ENCODE measurements at regions not wholly inside any gene's neighbourhood (a gene's known extent, or its start where the extent isn't known, plus 50 kb on each side); places are given as distances from the start of the nearest gene placed in this dataset.

- DNase-seq = no peak
Observed at GRCh38 chr10:27451054-27451453, 53.0 kb upstream of the RAB18 start.

- DNase-seq = no peak
Observed at GRCh38 chr10:27450225-27450624, 53.9 kb upstream of the RAB18 start.

- DNase-seq = no peak
Observed at GRCh38 chr10:27449571-27449970, 54.5 kb upstream of the RAB18 start.

GRCh38 chr10:27448921-27449320 is 55.2 kb upstream of the RAB18 start:
- DNase-seq = peak; percentile 56

DNA sequence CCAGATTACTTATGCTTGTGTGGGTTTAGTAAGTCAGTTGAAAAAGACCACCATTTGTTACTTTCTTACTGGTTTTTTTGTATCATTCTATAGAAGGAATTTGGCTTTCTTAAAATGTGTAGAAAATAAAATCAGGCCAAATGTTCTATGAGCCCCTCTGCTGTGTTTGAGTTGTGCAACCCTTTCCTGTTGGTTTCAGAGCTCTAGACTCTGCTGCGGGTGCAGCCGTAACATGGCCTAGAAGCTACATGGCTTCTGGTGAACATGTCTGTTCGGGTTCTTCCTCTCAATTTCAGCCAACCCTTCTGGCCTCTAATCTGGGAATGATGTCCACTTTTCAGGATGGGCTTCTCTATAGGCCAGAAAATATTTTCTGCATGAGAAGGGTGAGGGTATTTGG is 56.6 kb upstream of the RAB18 start:
- DNase-seq = no peak

GRCh38 chr10:27446091-27446918 is 57.8 kb upstream of the RAB18 start:
- DNase-seq = peak; percentile 57

DNA sequence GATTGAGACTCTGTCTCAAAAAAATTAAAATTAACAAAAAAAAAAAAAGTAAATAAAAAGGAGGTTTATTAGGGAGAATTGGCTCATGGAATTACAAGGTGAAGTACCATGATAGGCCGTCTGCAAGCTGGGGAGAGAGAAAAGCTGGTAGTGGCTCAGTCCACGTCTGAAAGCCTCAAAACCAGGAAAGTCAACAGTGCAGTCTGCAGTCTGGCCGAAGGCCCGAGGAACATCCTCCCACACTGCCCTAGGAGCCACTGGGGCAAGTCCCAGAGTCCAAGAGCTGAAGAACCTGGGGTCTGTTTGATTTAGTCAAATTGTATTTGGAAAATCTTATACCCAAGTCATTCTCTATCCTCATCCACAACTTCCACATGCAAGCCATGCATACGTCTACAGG is 59.0 kb upstream of the RAB18 start:
- no peak for DNase-seq

DNA sequence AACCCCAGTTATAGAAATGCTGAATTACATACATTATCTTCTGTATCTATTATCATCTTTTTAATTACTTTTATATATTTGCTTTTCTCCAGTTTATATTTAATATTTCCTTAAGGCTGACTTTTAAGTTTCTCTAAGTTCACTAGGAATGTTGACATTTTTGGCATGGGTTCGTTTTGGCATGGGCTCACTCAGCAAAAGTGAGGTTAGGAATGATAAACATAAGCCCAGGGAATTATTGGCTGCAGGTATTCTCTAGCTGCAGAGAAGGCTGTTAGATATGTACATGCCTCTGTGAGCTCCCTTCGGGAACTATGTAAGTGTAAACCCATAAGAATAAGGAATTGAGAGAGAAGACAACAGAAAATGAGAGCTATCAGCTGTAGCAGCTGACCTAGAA is 63.6 kb upstream of the RAB18 start:
- peak; percentile 5 for DNase-seq

- DNase-seq = no peak
Observed at GRCh38 chr10:27440021-27440420, 64.1 kb upstream of the RAB18 start.

GRCh38 chr10:27439101-27439500 is 65.0 kb upstream of the RAB18 start:
- no peak for DNase-seq

GRCh38 chr10:27437775-27438174 is 66.3 kb upstream of the RAB18 start:
- DNase-seq = no peak

- DNase-seq = no peak
Observed at GRCh38 chr10:27436710-27437109, 67.4 kb upstream of the RAB18 start.

GRCh38 chr10:27433976-27434375 is 70.1 kb upstream of the RAB18 start:
- DNase-seq = no peak

- DNase-seq = no peak
Observed at GRCh38 chr10:27426948-27427467, 77.1 kb upstream of the RAB18 start.

- no peak for DNase-seq
Observed at GRCh38 chr10:27413831-27414348, 90.2 kb upstream of the RAB18 start.

GRCh38 chr10:27413387-27413786 is 90.7 kb upstream of the RAB18 start:
- DNase-seq = no peak

GRCh38 chr10:27410153-27410552 is 94.0 kb upstream of the RAB18 start:
- no peak for DNase-seq

- DNase-seq = no peak
Observed at GRCh38 chr10:27407271-27407670, 96.8 kb upstream of the RAB18 start.

- DNase-seq = no peak
Observed at GRCh38 chr10:27399871-27400270, 104.2 kb upstream of the RAB18 start.

DNA sequence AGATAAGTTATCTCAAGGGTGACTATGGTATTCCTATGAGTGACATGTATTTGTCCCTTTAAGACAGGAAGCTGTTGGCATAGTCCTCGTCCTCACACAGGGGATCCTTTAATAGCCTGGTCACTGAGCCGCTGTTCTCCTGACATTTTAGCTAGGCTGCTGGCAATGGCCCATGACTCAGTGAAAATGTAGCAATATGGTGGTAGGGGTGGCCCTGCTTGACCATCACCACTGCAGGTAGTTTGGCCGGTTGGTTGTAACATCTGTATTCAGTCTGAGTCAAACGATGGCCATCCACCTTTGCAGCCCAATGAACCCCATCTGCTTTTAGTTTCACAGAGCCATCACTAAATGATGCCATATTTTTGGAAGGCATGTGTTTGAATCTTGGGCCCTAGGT is 110.1 kb upstream of the RAB18 start:
- DNase-seq = no peak

GRCh38 chr10:27392606-27393005 is 111.5 kb upstream of the RAB18 start:
- no peak for DNase-seq

DNA sequence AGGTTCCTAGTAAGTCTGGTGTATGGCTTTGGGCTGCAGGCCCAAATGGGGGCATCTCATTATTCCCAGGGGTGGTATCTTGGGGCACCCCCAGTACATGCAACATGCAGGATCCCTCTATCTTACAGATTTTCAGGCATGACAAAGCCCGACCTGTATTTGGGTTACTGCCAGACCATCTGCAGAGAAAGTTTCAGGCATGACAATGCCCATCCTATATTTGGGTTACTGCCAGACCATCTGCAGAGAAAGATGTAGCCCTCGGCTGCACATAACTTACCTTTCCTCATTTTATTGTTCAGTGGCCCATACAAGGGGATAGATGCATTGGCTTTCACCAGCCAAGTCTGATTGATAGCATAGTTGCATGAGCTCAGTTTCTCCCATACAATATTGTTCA is 112.2 kb upstream of the RAB18 start:
- no peak for DNase-seq

DNA sequence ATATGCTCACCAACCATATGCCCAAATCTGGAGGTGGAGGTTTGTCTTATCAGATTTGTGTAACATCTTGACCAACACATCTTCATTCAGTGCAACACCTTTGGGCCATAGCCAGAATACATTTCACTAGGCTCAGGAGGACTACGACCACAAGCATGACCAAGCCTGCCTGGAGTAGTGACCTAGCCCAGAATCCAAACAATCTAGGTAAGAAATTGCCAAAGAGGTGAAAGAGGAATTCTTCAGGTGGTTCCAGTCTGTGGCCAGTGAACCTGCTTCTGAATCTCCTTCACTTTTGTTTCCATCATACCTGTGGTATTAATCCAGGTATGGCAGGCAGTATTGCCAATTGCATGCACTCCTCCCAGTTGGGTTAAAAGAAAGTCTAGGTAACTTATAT is 112.8 kb upstream of the RAB18 start:
- no peak for DNase-seq

- peak; percentile 54 for DNase-seq
Observed at GRCh38 chr10:27390681-27391080, 113.4 kb upstream of the RAB18 start.
